Suppressor macrophage treated with lipopolysaccharide for 1 hour (primary cell): ENCODE measurements at regions not wholly inside any gene's neighbourhood (a gene's known extent, or its start where the extent isn't known, plus 50 kb on each side); places are given as distances from the start of the nearest gene placed in this dataset.

Experiments used
- DNase-seq, 3 donors: peaks; one replicate each; pipeline ENCODE4 v3.0.0-alpha.2; 2020 to 2022

DNA sequence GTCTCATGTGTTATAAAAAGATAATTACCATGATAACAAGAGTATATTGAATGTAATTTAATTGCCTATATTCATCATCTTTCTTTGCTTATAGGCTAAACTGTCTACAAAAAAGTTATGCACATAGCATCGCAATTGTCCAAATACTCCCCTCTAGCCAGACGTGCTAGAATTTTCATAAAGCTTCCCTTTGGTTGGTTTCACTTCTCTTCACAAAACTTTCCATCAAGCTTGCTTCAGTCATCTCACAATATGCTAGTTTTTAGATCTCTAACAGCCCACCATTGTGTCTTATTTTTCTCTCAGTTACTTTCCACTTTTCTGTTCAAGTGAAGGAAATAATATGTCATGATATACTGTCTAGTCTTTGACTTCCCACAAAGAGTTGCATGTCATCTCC is 448.3 kb upstream of the SPANXN1 start:
- DNase-seq = no peak

- no peak for DNase-seq
Observed at GRCh38 chrX:144801786-144802185, 445.5 kb upstream of the SPANXN1 start.

DNA sequence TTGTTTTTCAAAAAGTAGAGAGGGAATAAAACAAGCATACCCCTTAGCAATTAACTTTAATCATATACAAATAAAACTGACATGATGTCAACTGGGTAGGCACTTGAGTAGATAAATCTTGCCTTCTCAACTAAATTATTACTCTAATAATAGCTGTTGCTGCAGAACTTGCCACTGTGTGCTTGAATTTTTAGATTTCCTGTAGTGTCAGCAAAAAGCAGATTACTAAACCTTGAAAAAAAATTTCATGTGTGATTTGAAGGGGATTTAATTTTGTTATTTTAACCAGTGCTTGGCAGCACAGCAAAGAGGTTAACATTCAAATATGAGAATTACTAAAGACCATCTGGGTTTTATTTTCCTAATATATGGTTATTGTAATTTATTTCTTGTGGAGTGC is 438.3 kb upstream of the SPANXN1 start:
- no peak for DNase-seq

DNA sequence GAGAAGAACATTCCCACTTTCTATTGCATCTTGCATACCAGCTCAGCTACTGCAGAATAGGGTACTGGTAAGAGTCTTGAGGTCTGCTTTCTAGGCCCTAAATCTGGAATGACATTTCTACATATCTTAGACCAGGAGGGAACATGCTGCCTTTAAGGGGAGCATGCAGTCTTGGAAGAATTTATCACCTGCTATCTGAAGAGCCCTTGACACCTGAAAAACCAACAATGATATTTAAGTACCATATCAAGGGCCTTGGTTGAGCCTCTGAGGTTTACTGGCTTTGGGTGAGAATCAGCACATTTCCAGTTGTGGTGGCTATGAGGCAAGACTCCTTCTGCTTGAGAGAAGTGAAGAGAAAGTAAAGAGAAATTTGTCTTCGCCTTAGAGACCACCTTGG is 436.8 kb upstream of the SPANXN1 start:
- no peak for DNase-seq

- DNase-seq = no peak
Observed at GRCh38 chrX:144819406-144819805, 427.9 kb upstream of the SPANXN1 start.

GRCh38 chrX:144840616-144841015 is 406.7 kb upstream of the SPANXN1 start:
- no peak for DNase-seq

GRCh38 chrX:144849141-144849540 is 398.2 kb upstream of the SPANXN1 start:
- DNase-seq = no peak

GRCh38 chrX:144896323-144896722 is 351.0 kb upstream of the SPANXN1 start:
- DNase-seq = peak in 1 of 3 donors; percentile 0

- DNase-seq = no peak
Observed at GRCh38 chrX:144901521-144901920, 345.8 kb upstream of the SPANXN1 start.

GRCh38 chrX:144916785-144917184 is 330.5 kb upstream of the SPANXN1 start:
- no peak for DNase-seq

DNA sequence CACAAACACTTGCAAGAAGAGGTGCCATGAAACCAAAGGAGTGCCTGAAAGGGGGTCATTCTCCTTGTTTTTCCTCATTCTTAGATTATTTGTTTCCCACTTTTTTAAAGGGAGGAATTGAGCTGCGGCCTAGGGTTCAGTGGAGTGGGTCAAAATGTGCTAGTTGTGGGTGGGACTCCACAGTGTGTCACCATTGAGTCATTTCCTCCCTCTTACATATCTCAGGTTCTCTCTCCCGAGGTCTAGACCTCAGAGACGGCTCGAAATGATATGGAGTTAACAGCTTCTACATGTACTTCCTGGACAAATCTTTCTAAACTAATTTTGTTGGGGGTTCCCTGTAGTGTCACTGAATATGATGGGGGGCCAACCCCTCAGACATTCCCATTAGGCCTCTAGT is 328.4 kb upstream of the SPANXN1 start:
- DNase-seq = no peak

DNA sequence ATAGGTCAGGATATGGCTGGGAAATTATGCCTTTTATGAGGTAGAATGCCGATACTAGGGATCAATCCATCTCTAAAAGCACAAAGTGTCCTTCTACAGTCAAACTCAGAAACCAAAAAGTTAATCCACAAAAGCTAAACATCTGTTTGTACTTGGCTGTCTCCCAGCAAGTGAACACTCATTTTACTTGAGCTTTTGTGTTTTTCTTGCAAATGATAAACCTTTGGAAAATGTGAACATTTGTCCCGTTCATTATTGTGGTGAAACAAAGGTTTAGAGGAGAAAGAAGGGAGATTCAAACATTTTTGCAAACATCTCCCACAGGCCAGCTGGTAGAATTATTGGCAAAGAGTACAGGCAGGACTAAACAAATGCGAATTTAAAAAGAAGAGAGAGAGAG is 300.6 kb upstream of the SPANXN1 start:
- no peak for DNase-seq
